Fibroblast of the aortic adventitia (primary cell): ENCODE measurements at regions not wholly inside any gene's neighbourhood (a gene's known extent, or its start where the extent isn't known, plus 50 kb on each side); places are given as distances from the start of the nearest gene placed in this dataset. TPM values are rescaled to one million over a fixed set of nuclear protein-coding genes. Genes with fewer than 3 reads are reported as not detected.
"Not testable (repeated sequence)": the region's sequence is repeated elsewhere in the genome, so short reads cannot be mapped to it uniquely, and the experiment has no call there.

ENCODE experiments used
- DNase-seq: peaks from one replicate; pipeline ENCODE4 v3.0.0-alpha.2; 2010; ENCODE audit warnings: low read depth
- H3K4me3 ChIP-seq: 2 replicates; pipeline ENCODE4 v1.5.1; 2011; ENCODE audit warnings: low read depth, mild to moderate bottlenecking, control low read depth, low read length, moderate library complexity
- small RNA-seq: library from RNA; depleted of rRNA; stranded (forward); fragments of <200 nt; gene quantifications from one replicate; pipeline ENCODE3, GENCODE V24; 2012
- TF ChIP-seq, protein P1 (sequence below): IDR thresholded peaks from 2 replicates; pipeline ENCODE4 v1.5.1; 2011; ENCODE audit warnings: mild to moderate bottlenecking, low read length, control low read depth, inconsistent platforms; ENCODE audit not compliant: insufficient read depth

DNA sequence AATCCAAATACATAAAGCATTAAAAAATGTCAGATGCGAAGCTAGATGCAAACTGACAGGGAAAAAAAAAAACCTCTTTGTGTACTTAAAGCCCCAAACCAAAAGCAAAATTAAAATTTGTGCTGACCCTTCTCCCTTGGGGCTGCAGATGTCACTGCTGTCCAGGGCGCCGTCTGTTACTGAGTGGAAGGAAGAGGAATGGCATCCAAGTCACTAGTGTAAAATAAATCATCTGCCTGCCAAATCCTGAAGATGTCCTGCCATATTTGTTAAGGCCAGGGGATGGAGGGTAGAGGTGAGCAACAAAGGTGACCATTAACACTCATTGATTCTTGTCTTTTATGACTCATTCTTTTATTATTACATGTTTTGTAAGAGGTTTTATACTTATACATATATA lies 126.6 kb upstream of the ERV3-1 start:
- not testable (repeated sequence) for DNase-seq, H3K4me3 ChIP-seq

DNA sequence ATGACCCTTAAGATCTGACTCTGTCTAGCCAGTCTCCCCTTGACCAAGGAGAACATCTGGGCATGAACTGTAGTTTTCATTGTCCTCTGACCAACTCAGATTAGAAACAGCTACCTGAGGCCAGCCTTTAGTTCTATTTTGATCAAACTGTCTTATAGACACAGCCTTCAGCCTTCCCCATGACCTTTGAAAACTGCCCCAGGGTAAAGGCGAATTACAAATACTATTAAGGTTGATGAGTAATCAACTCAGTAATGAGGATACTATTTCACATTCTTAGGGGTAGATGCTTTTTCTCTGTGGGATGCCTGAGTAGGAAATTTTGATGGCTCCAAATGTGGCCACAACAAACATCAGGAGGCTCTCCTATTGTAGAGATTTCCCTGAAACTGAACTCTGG lies 125.8 kb upstream of the ERV3-1 start:
- not testable (repeated sequence) for DNase-seq, H3K4me3 ChIP-seq

DNA sequence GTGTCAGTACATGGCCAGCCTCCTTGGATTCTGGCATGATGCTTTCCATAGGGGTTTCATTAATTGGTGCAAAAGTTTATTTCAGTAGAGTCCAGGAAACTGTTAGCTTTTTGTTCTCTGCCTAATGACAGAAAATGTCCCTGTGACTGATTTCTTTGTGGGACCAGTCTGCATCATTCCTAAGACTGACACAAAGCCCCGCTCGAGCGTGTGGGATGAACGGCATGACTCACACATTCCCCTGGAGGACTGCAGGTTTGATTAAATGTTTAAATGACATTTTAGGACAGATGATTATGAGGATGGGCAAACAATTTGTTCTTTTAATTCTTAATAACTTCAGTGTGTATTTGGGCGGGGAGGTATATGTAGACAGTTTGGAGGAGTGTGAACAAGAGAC lies 120.9 kb upstream of the ERV3-1 start:
- not testable (repeated sequence) for DNase-seq, H3K4me3 ChIP-seq

DNA sequence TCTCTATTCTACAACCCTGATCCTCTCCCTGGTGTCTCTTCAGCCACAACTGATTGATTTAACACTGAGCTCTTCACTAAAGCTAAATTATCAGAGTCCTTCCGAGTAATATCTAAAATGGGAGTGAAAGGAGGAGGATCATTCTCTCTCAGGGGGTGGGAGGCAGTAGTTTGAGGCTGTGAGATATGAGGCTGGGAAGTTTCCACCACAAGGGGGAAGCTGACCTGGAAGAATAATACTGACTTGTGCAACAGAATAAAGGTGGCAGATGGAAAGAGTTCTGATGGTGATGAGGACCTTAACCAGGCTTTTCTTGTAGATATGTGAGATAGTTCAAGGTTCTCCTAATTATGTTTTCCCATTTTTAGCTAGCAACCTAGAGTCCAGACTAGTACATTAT lies 118.1 kb upstream of the ERV3-1 start:
- not testable (repeated sequence) for DNase-seq, H3K4me3 ChIP-seq

DNA sequence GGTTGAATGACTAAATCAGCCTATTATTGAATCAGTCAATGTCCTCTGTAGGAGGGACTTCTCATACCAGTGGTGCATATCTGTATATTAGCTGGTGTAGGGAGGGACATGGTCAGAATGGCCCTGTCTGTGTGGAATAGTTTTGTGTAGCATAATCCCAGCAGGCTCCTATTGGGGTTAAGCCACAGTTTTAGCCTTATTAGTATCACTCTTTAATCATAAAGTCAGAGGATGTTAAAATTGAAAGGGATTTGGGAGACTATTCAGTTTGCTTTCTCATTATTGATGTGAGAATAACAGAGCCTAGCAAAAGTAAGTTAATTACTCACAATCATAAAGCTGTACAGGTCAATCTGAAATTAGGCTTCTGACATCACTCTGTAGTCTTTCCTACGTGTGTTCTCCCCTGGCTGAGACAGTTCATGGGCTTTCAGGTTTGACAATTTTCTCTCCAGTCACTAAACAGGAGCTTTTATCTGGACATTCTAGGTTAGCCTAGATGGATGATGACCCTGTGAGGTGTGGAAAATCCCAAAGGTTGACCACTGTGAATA lies 99.2 kb upstream of the ERV3-1 start:
- H3K4me3 ChIP-seq, DNase-seq: not testable (repeated sequence)

DNA sequence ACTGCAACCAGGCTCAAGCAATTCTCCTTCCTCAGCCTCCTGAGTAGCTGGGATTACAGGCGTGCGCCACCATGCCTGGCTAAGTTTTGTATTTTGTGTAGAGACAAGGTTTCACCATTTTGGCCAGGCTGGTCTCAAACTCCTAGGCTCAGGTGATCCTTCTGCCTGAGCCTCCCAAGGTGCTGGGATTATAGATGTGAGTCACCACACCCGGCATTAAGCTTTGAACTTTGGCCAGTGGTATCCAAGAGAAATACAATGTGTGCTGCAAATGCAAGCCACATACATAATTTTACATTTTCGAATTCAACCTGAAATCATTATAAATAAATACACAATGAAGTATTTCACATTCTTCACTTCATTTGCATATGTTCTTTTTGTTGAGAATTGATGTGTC lies 94.0 kb upstream of the ERV3-1 start:
- not testable (repeated sequence) for DNase-seq, H3K4me3 ChIP-seq

DNA sequence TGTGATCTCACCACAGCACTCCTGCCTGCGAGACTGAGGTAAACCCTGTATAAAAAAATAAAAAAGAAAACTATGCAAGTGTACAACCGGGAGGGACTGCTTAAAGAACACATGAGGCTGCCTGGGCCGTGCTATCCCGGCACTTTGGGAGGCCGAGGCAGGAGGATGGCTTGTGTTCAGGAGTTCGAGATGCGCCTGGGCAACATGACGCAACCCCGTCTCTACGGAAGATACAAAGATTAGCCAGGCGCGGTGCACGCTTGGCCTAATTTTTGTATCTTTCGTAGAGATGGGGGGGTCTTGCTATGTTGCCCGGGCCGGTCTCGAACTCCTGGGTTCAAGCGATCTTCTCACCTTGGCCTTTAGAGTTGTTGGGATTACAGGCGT lies 75.2 kb upstream of the ERV3-1 start:
- H3K4me3 ChIP-seq: peak overlapping the region; percentile 88
- DNase-seq: not testable (repeated sequence)

DNA sequence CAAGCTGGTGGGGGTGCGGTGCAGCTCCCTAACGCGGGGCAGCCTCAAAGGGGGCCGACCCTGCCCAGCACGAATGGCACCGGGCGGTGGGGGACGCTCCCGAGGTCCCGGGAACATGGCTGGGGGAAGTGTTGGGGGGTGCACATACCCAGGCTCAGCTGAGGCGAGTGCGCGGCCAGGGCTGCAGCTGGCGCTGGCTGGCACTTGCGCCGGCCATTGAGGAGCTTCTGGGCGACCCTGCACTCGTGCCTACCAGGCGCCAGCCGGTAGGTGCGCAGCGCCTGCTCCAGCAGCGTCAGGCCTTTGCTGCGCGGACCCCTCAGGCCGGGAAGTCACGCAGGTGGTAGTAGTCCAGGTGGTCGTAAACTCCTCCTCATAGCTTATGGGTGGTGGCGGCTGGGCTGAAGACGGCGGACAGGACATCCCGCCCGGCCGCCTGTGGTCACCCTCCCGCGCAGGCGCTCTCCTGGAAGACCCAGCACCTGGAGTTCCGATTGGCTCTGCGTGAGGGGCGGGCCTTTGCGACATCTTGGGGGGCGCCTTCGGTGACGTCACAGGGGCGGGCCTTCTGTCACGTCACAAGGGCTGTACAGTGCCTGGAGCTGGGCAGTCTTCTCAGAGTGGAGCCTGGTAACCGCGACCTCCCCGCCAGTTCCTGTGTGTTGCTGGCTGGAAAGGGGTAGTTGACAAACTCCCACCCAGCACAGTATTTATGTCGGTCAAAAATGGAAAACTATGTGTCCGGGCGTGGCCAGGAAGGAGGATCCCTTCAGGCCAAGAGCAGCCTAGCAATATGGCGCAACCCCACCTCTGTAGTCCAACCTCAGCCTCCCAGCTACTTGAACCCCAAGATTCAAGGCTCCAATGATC lies 74.5 kb upstream of the ERV3-1 start:
- DNase-seq: peak; percentile 88
- peak overlapping the region; percentile 88 for H3K4me3 ChIP-seq
- TF ChIP-seq, protein P1, sequence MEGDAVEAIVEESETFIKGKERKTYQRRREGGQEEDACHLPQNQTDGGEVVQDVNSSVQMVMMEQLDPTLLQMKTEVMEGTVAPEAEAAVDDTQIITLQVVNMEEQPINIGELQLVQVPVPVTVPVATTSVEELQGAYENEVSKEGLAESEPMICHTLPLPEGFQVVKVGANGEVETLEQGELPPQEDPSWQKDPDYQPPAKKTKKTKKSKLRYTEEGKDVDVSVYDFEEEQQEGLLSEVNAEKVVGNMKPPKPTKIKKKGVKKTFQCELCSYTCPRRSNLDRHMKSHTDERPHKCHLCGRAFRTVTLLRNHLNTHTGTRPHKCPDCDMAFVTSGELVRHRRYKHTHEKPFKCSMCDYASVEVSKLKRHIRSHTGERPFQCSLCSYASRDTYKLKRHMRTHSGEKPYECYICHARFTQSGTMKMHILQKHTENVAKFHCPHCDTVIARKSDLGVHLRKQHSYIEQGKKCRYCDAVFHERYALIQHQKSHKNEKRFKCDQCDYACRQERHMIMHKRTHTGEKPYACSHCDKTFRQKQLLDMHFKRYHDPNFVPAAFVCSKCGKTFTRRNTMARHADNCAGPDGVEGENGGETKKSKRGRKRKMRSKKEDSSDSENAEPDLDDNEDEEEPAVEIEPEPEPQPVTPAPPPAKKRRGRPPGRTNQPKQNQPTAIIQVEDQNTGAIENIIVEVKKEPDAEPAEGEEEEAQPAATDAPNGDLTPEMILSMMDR: peak; percentile 6

DNA sequence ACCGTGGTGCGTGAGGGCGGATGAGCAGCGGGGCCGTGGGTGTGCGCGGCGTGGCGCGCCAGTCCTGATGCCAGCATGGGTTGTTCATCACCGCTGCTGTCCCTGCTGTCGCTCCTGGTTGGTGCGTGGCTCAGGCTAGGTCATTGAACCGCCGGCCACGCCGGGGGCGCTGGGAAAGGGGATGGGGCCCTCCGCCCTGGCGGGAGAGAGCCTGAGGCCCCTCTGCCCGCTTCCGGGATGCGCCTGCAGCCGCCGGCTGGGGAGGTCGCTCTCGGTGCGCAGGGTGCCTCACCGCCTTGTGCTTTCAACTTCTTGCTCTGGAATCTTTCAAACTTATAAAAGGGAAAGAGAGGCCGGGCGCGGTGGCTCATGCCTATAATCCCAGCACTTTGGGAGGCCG lies 68.5 kb upstream of the ERV3-1 start:
- H3K4me3 ChIP-seq, DNase-seq: not testable (repeated sequence)

DNA sequence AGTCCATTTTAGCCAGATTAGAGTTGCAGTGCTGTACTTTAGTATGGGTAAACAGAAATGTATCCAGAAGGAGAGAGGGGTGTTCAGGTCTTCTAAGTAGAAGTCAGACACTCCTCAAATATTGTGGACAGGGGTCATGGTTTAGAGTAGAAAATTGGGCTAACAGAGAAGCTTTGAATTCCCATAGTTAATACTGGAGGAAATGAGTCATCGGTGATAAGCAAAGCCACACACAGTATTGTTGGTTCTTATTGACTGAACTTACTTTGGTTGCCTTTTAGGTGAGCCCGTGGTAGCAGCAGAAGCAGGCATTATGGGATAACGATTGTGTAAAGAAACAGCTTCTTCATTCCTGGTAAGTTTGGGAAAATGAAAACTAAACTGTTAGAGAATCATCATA lies 66.7 kb upstream of the ERV3-1 start:
- peak; percentile 28 for DNase-seq
- H3K4me3 ChIP-seq: not testable (repeated sequence)

DNA sequence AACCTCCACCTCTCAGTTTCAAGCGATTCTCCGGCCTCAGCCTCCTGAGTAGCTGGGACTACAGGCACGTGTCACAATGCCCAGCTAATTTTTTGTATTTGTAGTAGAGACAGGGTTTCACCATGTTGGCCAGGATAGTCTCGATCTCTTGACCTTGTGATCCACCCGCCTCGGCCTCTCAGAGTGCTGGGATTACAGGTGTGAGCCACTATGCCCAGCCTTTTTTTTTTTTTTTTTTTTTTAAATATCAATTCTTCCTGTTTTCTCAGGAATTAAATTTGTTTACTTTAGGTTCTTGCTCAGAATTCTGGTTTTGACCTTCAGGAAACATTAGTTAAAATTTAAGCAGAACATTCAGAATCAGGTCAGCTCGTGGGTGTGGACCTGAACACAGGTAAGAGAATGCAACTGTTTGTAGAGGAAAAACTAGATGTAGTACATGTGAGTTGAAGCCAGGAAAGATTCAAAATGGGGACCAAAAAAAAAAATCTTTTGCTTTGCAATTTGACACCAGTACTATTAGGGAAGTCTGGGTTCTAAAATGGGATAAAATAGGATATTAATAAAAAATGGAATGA lies 65.5 kb upstream of the ERV3-1 start:
- H3K4me3 ChIP-seq, DNase-seq: not testable (repeated sequence)

DNA sequence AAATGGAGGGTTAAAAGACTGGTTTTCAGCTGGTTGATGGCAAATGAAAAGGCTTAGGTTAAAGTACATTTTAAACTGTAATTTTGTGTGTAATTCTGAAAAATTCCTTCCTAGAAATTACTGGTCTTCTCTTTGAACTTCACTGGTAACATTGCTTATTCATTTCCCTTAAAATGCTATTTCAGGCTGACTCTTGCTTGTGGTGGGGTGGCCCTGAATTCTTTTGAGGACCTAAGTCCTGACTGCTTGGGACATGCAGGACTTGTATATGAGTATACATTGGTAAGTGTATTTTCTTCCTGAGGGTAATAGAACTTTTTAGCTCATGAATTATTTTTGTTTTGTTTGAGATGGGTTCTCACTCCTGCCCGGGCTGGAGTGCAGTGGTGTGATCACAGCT lies 63.0 kb upstream of the ERV3-1 start:
- not testable (repeated sequence) for DNase-seq, H3K4me3 ChIP-seq

DNA sequence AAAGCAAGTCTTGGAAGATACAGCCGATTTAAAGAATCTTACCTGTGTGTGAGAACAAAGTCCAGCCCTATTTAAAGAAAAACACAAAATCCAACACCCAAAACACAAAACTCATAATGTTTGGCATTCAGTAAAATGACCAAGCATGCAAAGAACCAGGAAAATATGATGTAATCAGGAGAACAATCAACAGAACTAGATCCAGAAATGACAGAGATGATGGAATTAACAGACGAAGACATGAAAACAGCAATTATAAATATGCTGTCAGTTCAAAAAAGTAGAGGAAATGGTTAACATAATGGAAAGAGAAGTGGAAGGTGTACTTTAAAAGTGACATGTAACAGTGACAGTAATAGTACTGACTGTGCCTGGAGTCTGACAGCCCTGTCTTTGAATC lies 56.1 kb upstream of the ERV3-1 start:
- H3K4me3 ChIP-seq, DNase-seq: not testable (repeated sequence)

DNA sequence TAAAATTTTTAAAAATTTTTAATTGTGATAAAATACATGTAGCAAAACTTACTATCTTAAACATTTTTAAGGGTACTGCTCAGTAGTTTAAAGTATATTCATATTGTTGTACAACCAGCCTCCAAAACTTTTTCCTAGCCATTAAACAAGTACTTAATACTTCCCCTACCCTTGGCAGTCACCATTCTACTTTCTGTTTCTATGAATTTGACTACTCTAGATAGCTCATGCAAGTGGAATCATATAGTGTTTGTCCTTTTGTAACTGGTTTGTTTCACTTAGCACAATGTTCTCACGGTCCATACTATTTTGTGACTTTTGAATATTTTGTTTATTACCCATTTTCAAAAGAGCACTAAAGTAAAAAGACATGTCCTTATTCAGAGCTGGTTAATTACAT lies 52.8 kb upstream of the ERV3-1 start:
- not testable (repeated sequence) for H3K4me3 ChIP-seq, DNase-seq

Small RNA genes in the stretch of these regions (small RNA-seq; reads per million reads assigned to genes)
- not detected for gene AC104073.1
- gene SNORA15B-1: not detected
- 0.45 reads per million for gene SNORA22C
